Panc1 (cell line): ENCODE measurements at regions not wholly inside any gene's neighbourhood (a gene's known extent, or its start where the extent isn't known, plus 50 kb on each side); places are given as distances from the start of the nearest gene placed in this dataset.

ENCODE experiments used
- ATAC-seq: fragments of 200-7000 bp; cut with Tn5 transposase; 2 replicates; pipeline ENCODE4 v1.9.1; 2020; ENCODE audit warnings: mild to moderate bottlenecking, moderate library complexity
- BruUV-seq: library from RNA; stranded (reverse); fragments of 400-500 nt; replicated peaks from 2 replicates; lab custom pipeline; 2021; lab: Mats Ljungman, UMichigan
- CTCF ChIA-PET: fragments of 300-600 bp; sonication (Branson Sonifier 250); formaldehyde crosslinking; loops from one replicate; lab custom pipeline; 2022; ENCODE audit warnings: antibody characterized with exemption; lab: Charles Lee
- POLR2A ChIA-PET: fragments of 300-600 bp; sonication (Branson Sonifier 250); formaldehyde crosslinking; loops from one replicate; lab custom pipeline; 2022; ENCODE audit warnings: antibody characterized with exemption; lab: Charles Lee
- DNase-seq: peaks from one replicate; pipeline ENCODE4 v3.0.0-alpha.2; 2010; ENCODE audit warnings: low read depth, low spot score
- H3K27ac ChIP-seq: 2 replicates; pipeline ENCODE4 v1.5.1; 2011; ENCODE audit warnings: mild to moderate bottlenecking, low read length, inconsistent platforms
- H3K27me3 ChIP-seq: fragments of 200-500 bp; sonication (Bioruptor generic); 2 replicates; pipeline ENCODE4 v1.6.0; 2014; ENCODE audit warnings: low read length, inconsistent platforms; ENCODE audit not compliant: control insufficient read depth, insufficient read depth
- H3K36me3 ChIP-seq: fragments of 200-500 bp; sonication (Bioruptor generic); 2 replicates; pipeline ENCODE4 v1.5.1; 2014; ENCODE audit warnings: inconsistent platforms, mild to moderate bottlenecking, low read length, moderate library complexity; ENCODE audit not compliant: control insufficient read depth, insufficient read depth
- H3K4me1 ChIP-seq: 2 replicates; pipeline ENCODE4 v1.5.1; 2011; ENCODE audit warnings: inconsistent platforms, mild to moderate bottlenecking, low read length, moderate library complexity; ENCODE audit not compliant: control insufficient read depth, insufficient read depth
- H3K4me3 ChIP-seq, 2 experiments: 2 replicates each; pipeline ENCODE4 v1.5.1; 2011 to 2012; ENCODE audit warnings: low read depth in 2 of 2, low read length in 2 of 2, mild to moderate bottlenecking in 2 of 2, inconsistent platforms in 1 of 2, moderate library complexity in 1 of 2
- H3K9me3 ChIP-seq: fragments of 200-500 bp; sonication (Bioruptor generic); 2 replicates; pipeline ENCODE4 v1.5.1; 2014; ENCODE audit warnings: low read depth, mild to moderate bottlenecking, inconsistent platforms, low read length, moderate library complexity; ENCODE audit not compliant: control insufficient read depth, insufficient read depth
- POLR2AphosphoS5 ChIP-seq: IDR thresholded peaks from 2 replicates; pipeline ENCODE4 v1.6.1; 2012; ENCODE audit warnings: mild to moderate bottlenecking, low read depth, low read length, moderate library complexity
- REST ChIP-seq, 2 experiments: IDR thresholded peaks; 2 replicates each; pipeline ENCODE4 v1.6.1; 2011 to 2012; ENCODE audit warnings: low read depth in 2 of 2, control low read depth in 1 of 2, low read length in 1 of 2, mild to moderate bottlenecking in 1 of 2, moderate library complexity in 1 of 2; ENCODE audit not compliant: insufficient read depth in 1 of 2
- SIN3A ChIP-seq: IDR thresholded peaks from 2 replicates; pipeline ENCODE4 v1.6.1; 2012; ENCODE audit warnings: low read depth, mild to moderate bottlenecking, low read length, moderate library complexity, borderline replicate concordance; ENCODE audit not compliant: insufficient read depth
- TCF7L2 ChIP-seq: IDR thresholded peaks from 2 replicates; pipeline ENCODE4 v1.6.1; 2011; ENCODE audit warnings: mild to moderate bottlenecking, low read depth, low read length, inconsistent platforms
- in situ Hi-C: cut with HindIII; loops from 2 replicates; pipeline ENCODE4 v1.10.0; 2016; ENCODE audit warnings: low sequenced_read_pairs, low pct_unique_long_range_greater_than_20kb
- intact Hi-C: fragments of 100-400 bp; cut with micrococcal nuclease; formaldehyde crosslinking; loops from one replicate; pipeline ENCODE4 v1.10.0; 2022; ENCODE audit not compliant: unreplicated experiment
- TF ChIP-seq, protein P1 (sequence below): fragments of 450-650 bp; IDR thresholded peaks from 2 replicates; pipeline ENCODE4 v1.5.1; 2017; ENCODE audit warnings: mild to moderate bottlenecking

DNA sequence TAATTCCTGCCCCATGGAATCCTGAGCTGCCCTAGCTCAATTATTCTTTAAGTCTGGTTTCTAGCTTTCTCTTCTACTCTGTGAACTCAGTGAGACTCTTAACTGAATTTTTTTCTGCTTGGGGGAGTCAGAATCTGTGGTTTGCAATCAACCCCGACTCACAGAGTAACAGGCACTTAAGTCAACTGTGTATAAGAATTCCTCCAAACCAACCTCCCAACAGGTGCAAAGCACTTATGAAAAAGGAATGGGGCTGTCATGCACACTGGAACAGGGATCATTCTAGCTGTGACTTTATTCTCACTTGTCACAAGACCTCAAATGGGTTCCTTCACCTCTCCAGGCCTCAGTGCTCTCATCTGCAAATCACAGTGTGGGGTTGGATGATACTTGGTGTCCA, 60.3 kb upstream of the SYT6 start:
- Histone ChIP-seq H3K36me3 (no peaks in the 10 kb centered on the region), H3K27ac (no peak overlapping the region), H3K9me3 (no peaks in the 10 kb centered on the region), H3K4me1 (no peaks in the 10 kb centered on the region), H3K4me3 (no peak overlapping the region), H3K27me3 (peaks cover 3% of the 10 kb centered on the region)
- no TSS peak for BruUV-seq
- POLR2A ChIA-PET, result no interaction called here
- no peak for ATAC-seq
- CTCF ChIA-PET, result no interaction called here
- no peak for DNase-seq
- intact Hi-C loops (no loop called here), in situ Hi-C loops (no loop called here)
- TF ChIP-seq SIN3A, result no peak
- TF ChIP-seq REST (IDR thresholded peaks at IDR 0.05; ENCODE audit: insufficient read depth in 1 of 2, low read depth in 2 of 2, low read length in 1 of 2), result no peak
- TF ChIP-seq POLR2AphosphoS5, result no peak
- TF ChIP-seq, protein P1, sequence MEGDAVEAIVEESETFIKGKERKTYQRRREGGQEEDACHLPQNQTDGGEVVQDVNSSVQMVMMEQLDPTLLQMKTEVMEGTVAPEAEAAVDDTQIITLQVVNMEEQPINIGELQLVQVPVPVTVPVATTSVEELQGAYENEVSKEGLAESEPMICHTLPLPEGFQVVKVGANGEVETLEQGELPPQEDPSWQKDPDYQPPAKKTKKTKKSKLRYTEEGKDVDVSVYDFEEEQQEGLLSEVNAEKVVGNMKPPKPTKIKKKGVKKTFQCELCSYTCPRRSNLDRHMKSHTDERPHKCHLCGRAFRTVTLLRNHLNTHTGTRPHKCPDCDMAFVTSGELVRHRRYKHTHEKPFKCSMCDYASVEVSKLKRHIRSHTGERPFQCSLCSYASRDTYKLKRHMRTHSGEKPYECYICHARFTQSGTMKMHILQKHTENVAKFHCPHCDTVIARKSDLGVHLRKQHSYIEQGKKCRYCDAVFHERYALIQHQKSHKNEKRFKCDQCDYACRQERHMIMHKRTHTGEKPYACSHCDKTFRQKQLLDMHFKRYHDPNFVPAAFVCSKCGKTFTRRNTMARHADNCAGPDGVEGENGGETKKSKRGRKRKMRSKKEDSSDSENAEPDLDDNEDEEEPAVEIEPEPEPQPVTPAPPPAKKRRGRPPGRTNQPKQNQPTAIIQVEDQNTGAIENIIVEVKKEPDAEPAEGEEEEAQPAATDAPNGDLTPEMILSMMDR, result no peak
- TF ChIP-seq TCF7L2, result no peak

- POLR2A ChIA-PET, result interaction anchor here (0.6 kb wide), 1 partner anchor 10 kb away, joined by 3 read pairs; no protein-coding TSS in a partner anchor
- in situ Hi-C loops, result no loop called here
- CTCF ChIA-PET, result no interaction called here
- DNase-seq, result no peak
- TF ChIP-seq REST (IDR thresholded peaks at IDR 0.05; ENCODE audit: insufficient read depth in 1 of 2, low read depth in 2 of 2, low read length in 1 of 2) (no peak), SIN3A (no peak), TCF7L2 (no peak), POLR2AphosphoS5 (no peak)
- TF ChIP-seq, protein P1, result no peak
- Histone ChIP-seq H3K4me1 (no peaks in the 10 kb centered on the region), H3K27ac (no peak overlapping the region), H3K36me3 (no peaks in the 10 kb centered on the region), H3K27me3 (peaks cover 5% of the 10 kb centered on the region), H3K9me3 (no peaks in the 10 kb centered on the region), H3K4me3 (no peak overlapping the region)
- no peak for ATAC-seq
- intact Hi-C loops, result no loop called here
- no TSS peak for BruUV-seq
Observed at GRCh38 chr1:114209971-114210370, 56.3 kb upstream of the SYT6 start.
